NCI-H1930 (cell line): ENCODE measurements at regions not wholly inside any gene's neighbourhood (a gene's known extent, or its start where the extent isn't known, plus 50 kb on each side); places are given as distances from the start of the nearest gene placed in this dataset.

ENCODE experiments used
- DNase-seq, 2 experiments: peaks; one replicate each; lab custom pipeline; 2025; lab: John Stamatoyannopoulos, UW

GRCh38 chr16:86868070-86868469, 289.7 kb downstream of the FOXL1 start:
- no peak for DNase-seq

GRCh38 chr16:86868786-86869185, 290.4 kb downstream of the FOXL1 start:
- DNase-seq = no peak

GRCh38 chr16:86869288-86870022, 291.1 kb downstream of the FOXL1 start:
- DNase-seq = peak; percentile 69 to 85

GRCh38 chr16:86870380-86870779, 292.0 kb downstream of the FOXL1 start:
- no peak for DNase-seq

GRCh38 chr16:86872131-86872530, 293.8 kb downstream of the FOXL1 start:
- DNase-seq = no peak

- no peak for DNase-seq
These were observed 294.5 kb downstream of the FOXL1 start for GRCh38 chr16:86872833-86873232.

- no peak for DNase-seq
These were observed 295.8 kb downstream of the FOXL1 start for GRCh38 chr16:86874141-86874540.

GRCh38 chr16:86876499-86876898, 298.1 kb downstream of the FOXL1 start:
- DNase-seq = no peak

- DNase-seq = no peak
These were observed 298.8 kb downstream of the FOXL1 start for GRCh38 chr16:86877108-86877507.

GRCh38 chr16:86877835-86878234, 299.5 kb downstream of the FOXL1 start:
- no peak for DNase-seq

- DNase-seq = no peak
These were observed 300.1 kb downstream of the FOXL1 start for GRCh38 chr16:86878236-86879080.

GRCh38 chr16:86879268-86879667, 300.9 kb downstream of the FOXL1 start:
- no peak for DNase-seq

- DNase-seq = no peak
These were observed 302.2 kb downstream of the FOXL1 start for GRCh38 chr16:86880316-86881117.

- no peak for DNase-seq
These were observed 302.8 kb downstream of the FOXL1 start for GRCh38 chr16:86881118-86881510.

GRCh38 chr16:86881861-86882273, 303.5 kb downstream of the FOXL1 start:
- DNase-seq = no peak

GRCh38 chr16:86882586-86883280, 304.4 kb downstream of the FOXL1 start:
- no peak for DNase-seq

GRCh38 chr16:86883583-86884389, 305.4 kb downstream of the FOXL1 start:
- no peak for DNase-seq

- DNase-seq = no peak
These were observed 306.0 kb downstream of the FOXL1 start for GRCh38 chr16:86884390-86884650.

- no peak for DNase-seq
These were observed 306.8 kb downstream of the FOXL1 start for GRCh38 chr16:86885139-86885538.

GRCh38 chr16:86886651-86887050, 308.3 kb downstream of the FOXL1 start:
- DNase-seq = no peak

GRCh38 chr16:86887416-86887815, 309.1 kb downstream of the FOXL1 start:
- DNase-seq = no peak
